ENCODE measurements at regions not wholly inside any gene's neighbourhood (a gene's known extent, or its start where the extent isn't known, plus 50 kb on each side); places are given as distances from the start of the nearest gene placed in this dataset.

- H3K4me3 ChIP-seq: no peak overlapping the region
- no peaks in the 10 kb centered on the region for H3K27me3 ChIP-seq
- intact Hi-C loops (cut with DNase I): no loop called here
- ATAC-seq: no peak
- 86 to 88% methylated on average over 13 of the region's 13 CpGs for WGBS, 2 donors
- no peak for DNase-seq
- no peak for TF ChIP-seq CTCF (IDR thresholded peaks at IDR 0.05)
- peaks cover 29 to 30% (median 29%) of the 10 kb centered on the region in 3 donors for H3K4me1 ChIP-seq
- no peaks in the 10 kb centered on the region for H3K36me3 ChIP-seq
- no peak overlapping the region for H3K27ac ChIP-seq
- no peaks in the 10 kb centered on the region for H3K9me3 ChIP-seq
- FAIRE-seq: no peak
Observed at GRCh38 chr2:42932271-42933151, 140.1 kb upstream of the HAAO start.

GRCh38 chr2:42931818-42932195, 139.4 kb upstream of the HAAO start:
- no peak for DNase-seq
- Histone ChIP-seq H3K27ac (no peak overlapping the region), H3K27me3 (no peaks in the 10 kb centered on the region), H3K36me3 (no peaks in the 10 kb centered on the region), H3K4me1 (peaks cover 36 to 37% (median 36%) of the 10 kb centered on the region in 3 donors), H3K9me3 (no peaks in the 10 kb centered on the region), H3K4me3 (no peak overlapping the region)
- intact Hi-C loops (cut with DNase I): no loop called here
- no peak for FAIRE-seq
- 81 to 88% methylated on average over 3 of the region's 3 CpGs for WGBS, 2 donors
- no peak for ATAC-seq
- TF ChIP-seq CTCF (IDR thresholded peaks at IDR 0.05): no peak

- TF ChIP-seq CTCF (IDR thresholded peaks at IDR 0.05): no peak
- Histone ChIP-seq H3K9me3 (no peaks in the 10 kb centered on the region), H3K4me3 (no peak overlapping the region), H3K4me1 (peaks cover 41 to 42% (median 41%) of the 10 kb centered on the region in 3 donors), H3K36me3 (no peaks in the 10 kb centered on the region), H3K27me3 (no peaks in the 10 kb centered on the region), H3K27ac (no peak overlapping the region)
- ATAC-seq: no peak
- 80 to 84% methylated on average over 8 of the region's 8 CpGs for WGBS, 2 donors
- intact Hi-C loops (cut with DNase I): no loop called here
- no peak for FAIRE-seq
- DNase-seq: no peak
Observed at GRCh38 chr2:42931146-42931817, 138.9 kb upstream of the HAAO start.

- Histone ChIP-seq H3K36me3 (no peaks in the 10 kb centered on the region), H3K27me3 (no peaks in the 10 kb centered on the region), H3K4me1 (peaks cover 53 to 54% (median 53%) of the 10 kb centered on the region in 3 donors), H3K4me3 (no peak overlapping the region), H3K27ac (peak overlapping the region in 3 of 4 donors; percentile 57 to 87 (median 86)), H3K9me3 (no peaks in the 10 kb centered on the region)
- 41 to 48% methylated on average over 5 of the region's 5 CpGs for WGBS, 2 donors
- FAIRE-seq (no peak), ATAC-seq (no peak), DNase-seq (no peak)
- intact Hi-C loops (cut with DNase I): no loop called here
- TF ChIP-seq CTCF (IDR thresholded peaks at IDR 0.05): no peak
Observed at GRCh38 chr2:42930025-42930581, 137.7 kb upstream of the HAAO start.

Data from pancreas (tissue), 10 donors.